WTC11 (cell line): ENCODE measurements at regions not wholly inside any gene's neighbourhood (a gene's known extent, or its start where the extent isn't known, plus 50 kb on each side); places are given as distances from the start of the nearest gene placed in this dataset.
A peak's percentile ranks its signal among the peaks of the same experiment; 100 is the strongest.

ENCODE experiments used
- ATAC-seq: fragments of 200-7000 bp; cut with Tn5 transposase; 2 replicates; pipeline ENCODE4 v1.10.0; 2021; ENCODE audit warnings: mild to moderate bottlenecking, moderate library complexity
- CTCF ChIA-PET: fragments of 300-600 bp; sonication (Branson Sonifier 250); formaldehyde crosslinking; loops from one replicate; lab custom pipeline; 2021; ENCODE audit warnings: antibody characterized with exemption; lab: Charles Lee
- POLR2A ChIA-PET: fragments of 350-600 bp; sonication (Branson Sonifier 250); formaldehyde crosslinking; loops from one replicate; lab custom pipeline; 2021; ENCODE audit warnings: antibody characterized with exemption; lab: Charles Lee
- DNase-seq: peaks from one replicate; pipeline ENCODE4 v3.0.0; 2021; ENCODE audit warnings: low spot score
- H3K27ac Mint-ChIP-seq: 2 replicates; pipeline ENCODE4 v1.8.0; 2021; ENCODE audit warnings: mixed read lengths
- H3K27me3 Mint-ChIP-seq: 2 replicates; pipeline ENCODE4 v1.8.0; 2021; ENCODE audit warnings: low read depth, mild to moderate bottlenecking, moderate library complexity, mixed read lengths
- H3K36me3 Mint-ChIP-seq: 2 replicates; pipeline ENCODE4 v1.8.0; 2021; ENCODE audit warnings: mixed read lengths
- H3K4me1 Mint-ChIP-seq: 2 replicates; pipeline ENCODE4 v1.8.0; 2022; ENCODE audit warnings: mixed read lengths
- H3K4me3 Mint-ChIP-seq: 2 replicates; pipeline ENCODE4 v1.8.0; 2021; ENCODE audit warnings: mild to moderate bottlenecking, moderate library complexity, mixed read lengths
- H3K9me3 Mint-ChIP-seq: 2 replicates; pipeline ENCODE4 v1.8.0; 2021; ENCODE audit warnings: mixed read lengths
- ATF1 ChIP-seq: sonication (generic); formaldehyde crosslinking; IDR thresholded peaks from 2 replicates; pipeline ENCODE4 v1.8.1; 2023; ENCODE audit warnings: mild to moderate bottlenecking, moderate library complexity, missing genetic modification reagents
- CBFB ChIP-seq: sonication (generic); formaldehyde crosslinking; IDR thresholded peaks from 2 replicates; pipeline ENCODE4 v1.8.1; 2022; ENCODE audit warnings: mild to moderate bottlenecking, low read depth, missing genetic modification reagents
- JUN ChIP-seq: sonication (generic); formaldehyde crosslinking; IDR thresholded peaks from 2 replicates; pipeline ENCODE4 v1.8.0; 2023; ENCODE audit warnings: mild to moderate bottlenecking, missing genetic modification reagents
- NFATC4 ChIP-seq: fragments of 250-450 bp; sonication (Bioruptor Pico); IDR thresholded peaks from 2 replicates; pipeline ENCODE4 v1.9.0; 2021; ENCODE audit warnings: mild to moderate bottlenecking
- NR1H2 ChIP-seq: sonication (generic); formaldehyde crosslinking; IDR thresholded peaks from 2 replicates; pipeline ENCODE4 v1.9.0; 2021; ENCODE audit warnings: mild to moderate bottlenecking, moderate library complexity, missing genetic modification reagents
- ZNF219 ChIP-seq: sonication (generic); formaldehyde crosslinking; IDR thresholded peaks from 2 replicates; pipeline ENCODE4 v1.8.0; 2023; ENCODE audit warnings: missing genetic modification reagents, mild to moderate bottlenecking, borderline replicate concordance
- ZNF423 ChIP-seq: fragments of 250-450 bp; sonication (Bioruptor Pico); IDR thresholded peaks from 2 replicates; pipeline ENCODE4 v2.1.2; 2022; ENCODE audit warnings: mild to moderate bottlenecking, moderate library complexity
- ZNF671 ChIP-seq: fragments of 250-450 bp; sonication (Bioruptor Pico); IDR thresholded peaks from 2 replicates; pipeline ENCODE4 v1.8.0; 2021; ENCODE audit warnings: mild to moderate bottlenecking
- TF ChIP-seq, protein P1 (sequence below): sonication (generic); formaldehyde crosslinking; IDR thresholded peaks from 2 replicates; pipeline ENCODE4 v1.8.0; 2022; ENCODE audit warnings: missing genetic modification reagents
- TF ChIP-seq, protein P2 (sequence below): fragments of 200-600 bp; IDR thresholded peaks from 2 replicates; pipeline ENCODE4 v1.8.0; 2022; ENCODE audit warnings: antibody characterized with exemption
- TF ChIP-seq, protein P3 (sequence below): sonication (generic); formaldehyde crosslinking; IDR thresholded peaks from 2 replicates; pipeline ENCODE4 v1.8.0; 2022; ENCODE audit warnings: mild to moderate bottlenecking, missing genetic modification reagents
- TF ChIP-seq, protein P4 (sequence below): sonication (generic); formaldehyde crosslinking; IDR thresholded peaks from 2 replicates; pipeline ENCODE4 v1.8.1; 2023; ENCODE audit warnings: mild to moderate bottlenecking, missing genetic modification reagents, borderline replicate concordance
- TF ChIP-seq, protein P5 (sequence below): sonication (generic); formaldehyde crosslinking; IDR thresholded peaks from 2 replicates; pipeline ENCODE4 v1.8.1; 2023; ENCODE audit warnings: mild to moderate bottlenecking, missing genetic modification reagents, moderate library complexity

DNA sequence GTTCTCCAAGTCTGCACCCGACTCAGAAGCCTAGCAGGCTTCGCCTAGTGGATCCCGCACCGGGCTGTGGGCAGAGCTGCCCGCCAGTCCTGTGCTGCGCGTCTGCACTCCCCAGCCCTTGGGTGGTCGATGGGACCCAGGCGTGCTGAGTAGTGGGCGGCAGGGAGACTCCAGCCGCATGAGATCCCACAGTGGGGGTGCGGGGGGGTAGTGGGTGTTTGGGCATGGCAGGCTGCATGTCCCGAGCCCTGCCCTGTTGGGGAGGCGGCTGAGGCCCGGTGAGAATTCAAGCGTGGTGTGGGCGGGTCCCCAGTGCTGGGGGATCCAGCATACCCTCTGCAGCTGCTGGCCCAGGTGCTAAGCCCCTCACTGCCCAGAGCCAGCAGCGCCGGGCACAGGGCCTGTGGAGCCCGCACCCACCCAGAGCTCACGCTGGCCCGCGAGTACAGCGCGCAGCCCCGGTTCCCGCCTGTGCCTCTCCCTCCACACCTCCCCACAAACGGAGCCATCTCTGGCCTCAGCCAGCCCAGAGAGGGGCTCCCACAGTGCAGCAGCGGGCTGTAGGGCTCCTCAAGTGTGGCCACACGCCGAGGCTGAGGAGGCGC is 53.9 kb upstream of the BNC2 start (continued):
- TF ChIP-seq NFATC4 (no peak), ZNF423 (CRISPR knock-in tag) (no peak), ATF1 (no peak)
- TF ChIP-seq, protein P1, sequence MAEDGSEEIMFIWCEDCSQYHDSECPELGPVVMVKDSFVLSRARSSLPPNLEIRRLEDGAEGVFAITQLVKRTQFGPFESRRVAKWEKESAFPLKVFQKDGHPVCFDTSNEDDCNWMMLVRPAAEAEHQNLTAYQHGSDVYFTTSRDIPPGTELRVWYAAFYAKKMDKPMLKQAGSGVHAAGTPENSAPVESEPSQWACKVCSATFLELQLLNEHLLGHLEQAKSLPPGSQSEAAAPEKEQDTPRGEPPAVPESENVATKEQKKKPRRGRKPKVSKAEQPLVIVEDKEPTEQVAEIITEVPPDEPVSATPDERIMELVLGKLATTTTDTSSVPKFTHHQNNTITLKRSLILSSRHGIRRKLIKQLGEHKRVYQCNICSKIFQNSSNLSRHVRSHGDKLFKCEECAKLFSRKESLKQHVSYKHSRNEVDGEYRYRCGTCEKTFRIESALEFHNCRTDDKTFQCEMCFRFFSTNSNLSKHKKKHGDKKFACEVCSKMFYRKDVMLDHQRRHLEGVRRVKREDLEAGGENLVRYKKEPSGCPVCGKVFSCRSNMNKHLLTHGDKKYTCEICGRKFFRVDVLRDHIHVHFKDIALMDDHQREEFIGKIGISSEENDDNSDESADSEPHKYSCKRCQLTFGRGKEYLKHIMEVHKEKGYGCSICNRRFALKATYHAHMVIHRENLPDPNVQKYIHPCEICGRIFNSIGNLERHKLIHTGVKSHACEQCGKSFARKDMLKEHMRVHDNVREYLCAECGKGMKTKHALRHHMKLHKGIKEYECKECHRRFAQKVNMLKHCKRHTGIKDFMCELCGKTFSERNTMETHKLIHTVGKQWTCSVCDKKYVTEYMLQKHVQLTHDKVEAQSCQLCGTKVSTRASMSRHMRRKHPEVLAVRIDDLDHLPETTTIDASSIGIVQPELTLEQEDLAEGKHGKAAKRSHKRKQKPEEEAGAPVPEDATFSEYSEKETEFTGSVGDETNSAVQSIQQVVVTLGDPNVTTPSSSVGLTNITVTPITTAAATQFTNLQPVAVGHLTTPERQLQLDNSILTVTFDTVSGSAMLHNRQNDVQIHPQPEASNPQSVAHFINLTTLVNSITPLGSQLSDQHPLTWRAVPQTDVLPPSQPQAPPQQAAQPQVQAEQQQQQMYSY (CRISPR knock-in tag), result no peak
- TF ChIP-seq, protein P2, sequence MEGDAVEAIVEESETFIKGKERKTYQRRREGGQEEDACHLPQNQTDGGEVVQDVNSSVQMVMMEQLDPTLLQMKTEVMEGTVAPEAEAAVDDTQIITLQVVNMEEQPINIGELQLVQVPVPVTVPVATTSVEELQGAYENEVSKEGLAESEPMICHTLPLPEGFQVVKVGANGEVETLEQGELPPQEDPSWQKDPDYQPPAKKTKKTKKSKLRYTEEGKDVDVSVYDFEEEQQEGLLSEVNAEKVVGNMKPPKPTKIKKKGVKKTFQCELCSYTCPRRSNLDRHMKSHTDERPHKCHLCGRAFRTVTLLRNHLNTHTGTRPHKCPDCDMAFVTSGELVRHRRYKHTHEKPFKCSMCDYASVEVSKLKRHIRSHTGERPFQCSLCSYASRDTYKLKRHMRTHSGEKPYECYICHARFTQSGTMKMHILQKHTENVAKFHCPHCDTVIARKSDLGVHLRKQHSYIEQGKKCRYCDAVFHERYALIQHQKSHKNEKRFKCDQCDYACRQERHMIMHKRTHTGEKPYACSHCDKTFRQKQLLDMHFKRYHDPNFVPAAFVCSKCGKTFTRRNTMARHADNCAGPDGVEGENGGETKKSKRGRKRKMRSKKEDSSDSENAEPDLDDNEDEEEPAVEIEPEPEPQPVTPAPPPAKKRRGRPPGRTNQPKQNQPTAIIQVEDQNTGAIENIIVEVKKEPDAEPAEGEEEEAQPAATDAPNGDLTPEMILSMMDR, result no peak
- TF ChIP-seq, protein P3, sequence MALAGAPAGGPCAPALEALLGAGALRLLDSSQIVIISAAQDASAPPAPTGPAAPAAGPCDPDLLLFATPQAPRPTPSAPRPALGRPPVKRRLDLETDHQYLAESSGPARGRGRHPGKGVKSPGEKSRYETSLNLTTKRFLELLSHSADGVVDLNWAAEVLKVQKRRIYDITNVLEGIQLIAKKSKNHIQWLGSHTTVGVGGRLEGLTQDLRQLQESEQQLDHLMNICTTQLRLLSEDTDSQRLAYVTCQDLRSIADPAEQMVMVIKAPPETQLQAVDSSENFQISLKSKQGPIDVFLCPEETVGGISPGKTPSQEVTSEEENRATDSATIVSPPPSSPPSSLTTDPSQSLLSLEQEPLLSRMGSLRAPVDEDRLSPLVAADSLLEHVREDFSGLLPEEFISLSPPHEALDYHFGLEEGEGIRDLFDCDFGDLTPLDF (CRISPR knock-in tag), result no peak

DNA sequence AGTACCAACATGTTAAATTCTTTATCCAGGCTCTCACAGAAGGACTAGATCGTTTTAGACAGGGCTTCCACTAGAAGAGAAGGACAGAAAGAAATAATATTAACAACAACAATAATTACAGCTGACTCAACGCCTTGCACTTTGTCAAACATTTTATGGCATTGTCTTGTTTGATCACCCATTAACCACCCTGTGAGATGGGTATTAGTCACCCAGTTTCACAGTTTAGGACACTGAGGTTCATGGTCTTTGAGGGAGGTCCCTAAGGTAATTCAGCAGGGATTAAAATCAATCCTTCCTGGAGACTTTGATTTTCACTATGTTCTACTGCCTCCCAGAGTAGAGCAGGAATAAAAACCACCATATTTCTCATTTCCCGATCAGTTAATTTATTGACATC is 51.4 kb upstream of the BNC2 start:
- Mint-ChIP-seq H3K4me1 (0 out of 2 replicates have a peak, but pooled peaks cover 2% of the 10 kb centered on the region), H3K9me3 (peaks cover 40% of the 10 kb centered on the region), H3K27me3 (peaks cover 67% of the 10 kb centered on the region), H3K4me3 (no peak overlapping the region), H3K27ac (no peak overlapping the region), H3K36me3 (peaks cover 26% of the 10 kb centered on the region)
- peak; percentile 70 for ATAC-seq
- CTCF ChIA-PET, result no interaction called here
- TF ChIP-seq ATF1 (no peak), NR1H2 (CRISPR knock-in tag) (no peak), ZNF219 (CRISPR knock-in tag) (no peak), ZNF671 (no peak), JUN (CRISPR knock-in tag) (no peak), CBFB (no peak)
- TF ChIP-seq, protein P4, sequence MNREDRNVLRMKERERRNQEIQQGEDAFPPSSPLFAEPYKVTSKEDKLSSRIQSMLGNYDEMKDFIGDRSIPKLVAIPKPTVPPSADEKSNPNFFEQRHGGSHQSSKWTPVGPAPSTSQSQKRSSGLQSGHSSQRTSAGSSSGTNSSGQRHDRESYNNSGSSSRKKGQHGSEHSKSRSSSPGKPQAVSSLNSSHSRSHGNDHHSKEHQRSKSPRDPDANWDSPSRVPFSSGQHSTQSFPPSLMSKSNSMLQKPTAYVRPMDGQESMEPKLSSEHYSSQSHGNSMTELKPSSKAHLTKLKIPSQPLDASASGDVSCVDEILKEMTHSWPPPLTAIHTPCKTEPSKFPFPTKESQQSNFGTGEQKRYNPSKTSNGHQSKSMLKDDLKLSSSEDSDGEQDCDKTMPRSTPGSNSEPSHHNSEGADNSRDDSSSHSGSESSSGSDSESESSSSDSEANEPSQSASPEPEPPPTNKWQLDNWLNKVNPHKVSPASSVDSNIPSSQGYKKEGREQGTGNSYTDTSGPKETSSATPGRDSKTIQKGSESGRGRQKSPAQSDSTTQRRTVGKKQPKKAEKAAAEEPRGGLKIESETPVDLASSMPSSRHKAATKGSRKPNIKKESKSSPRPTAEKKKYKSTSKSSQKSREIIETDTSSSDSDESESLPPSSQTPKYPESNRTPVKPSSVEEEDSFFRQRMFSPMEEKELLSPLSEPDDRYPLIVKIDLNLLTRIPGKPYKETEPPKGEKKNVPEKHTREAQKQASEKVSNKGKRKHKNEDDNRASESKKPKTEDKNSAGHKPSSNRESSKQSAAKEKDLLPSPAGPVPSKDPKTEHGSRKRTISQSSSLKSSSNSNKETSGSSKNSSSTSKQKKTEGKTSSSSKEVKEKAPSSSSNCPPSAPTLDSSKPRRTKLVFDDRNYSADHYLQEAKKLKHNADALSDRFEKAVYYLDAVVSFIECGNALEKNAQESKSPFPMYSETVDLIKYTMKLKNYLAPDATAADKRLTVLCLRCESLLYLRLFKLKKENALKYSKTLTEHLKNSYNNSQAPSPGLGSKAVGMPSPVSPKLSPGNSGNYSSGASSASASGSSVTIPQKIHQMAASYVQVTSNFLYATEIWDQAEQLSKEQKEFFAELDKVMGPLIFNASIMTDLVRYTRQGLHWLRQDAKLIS, result no peak
- TF ChIP-seq, protein P5, sequence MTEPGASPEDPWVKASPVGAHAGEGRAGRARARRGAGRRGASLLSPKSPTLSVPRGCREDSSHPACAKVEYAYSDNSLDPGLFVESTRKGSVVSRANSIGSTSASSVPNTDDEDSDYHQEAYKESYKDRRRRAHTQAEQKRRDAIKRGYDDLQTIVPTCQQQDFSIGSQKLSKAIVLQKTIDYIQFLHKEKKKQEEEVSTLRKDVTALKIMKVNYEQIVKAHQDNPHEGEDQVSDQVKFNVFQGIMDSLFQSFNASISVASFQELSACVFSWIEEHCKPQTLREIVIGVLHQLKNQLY (CRISPR knock-in tag), result no peak
- POLR2A ChIA-PET, result no interaction called here
- no peak for DNase-seq
